Cerebellar cortex (tissue), 1 donor: ENCODE measurements at regions not wholly inside any gene's neighbourhood (a gene's known extent, or its start where the extent isn't known, plus 50 kb on each side); places are given as distances from the start of the nearest gene placed in this dataset.
"Not testable (repeated sequence)": the region's sequence is repeated elsewhere in the genome, so short reads cannot be mapped to it uniquely, and the experiment has no call there.

Source experiments
- DNase-seq: peaks from one replicate; pipeline ENCODE4 v3.0.0-alpha.2; 2015; ENCODE audit warnings: low spot score

- DNase-seq = no peak
Measured at GRCh38 chr1:101420406-101420805, 183.6 kb downstream of the S1PR1 start.

DNA sequence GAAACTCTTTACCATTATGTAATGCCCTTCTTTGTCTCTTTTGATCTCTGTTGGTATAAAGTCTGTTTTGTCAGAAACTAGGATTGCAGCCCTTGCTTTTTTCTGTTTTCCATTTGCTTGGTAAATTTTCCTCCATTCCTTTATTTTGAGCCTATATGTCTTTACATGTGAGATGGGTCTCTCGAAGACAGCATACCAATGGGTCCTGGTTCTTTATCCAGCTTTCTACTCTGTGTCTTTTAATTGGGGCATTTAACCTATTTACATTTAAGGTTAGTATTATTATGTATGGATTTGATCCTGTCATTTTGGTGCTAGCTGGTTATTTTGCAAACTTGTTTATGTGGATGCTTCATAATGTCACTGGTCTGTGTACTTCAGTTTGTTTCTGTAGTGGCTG, 191.3 kb downstream of the S1PR1 start:
- not testable (repeated sequence) for DNase-seq

- DNase-seq = no peak
Measured at GRCh38 chr1:101428562-101428961, 191.7 kb downstream of the S1PR1 start.

GRCh38 chr1:101431956-101432510, 195.2 kb downstream of the S1PR1 start:
- DNase-seq = no peak

DNA sequence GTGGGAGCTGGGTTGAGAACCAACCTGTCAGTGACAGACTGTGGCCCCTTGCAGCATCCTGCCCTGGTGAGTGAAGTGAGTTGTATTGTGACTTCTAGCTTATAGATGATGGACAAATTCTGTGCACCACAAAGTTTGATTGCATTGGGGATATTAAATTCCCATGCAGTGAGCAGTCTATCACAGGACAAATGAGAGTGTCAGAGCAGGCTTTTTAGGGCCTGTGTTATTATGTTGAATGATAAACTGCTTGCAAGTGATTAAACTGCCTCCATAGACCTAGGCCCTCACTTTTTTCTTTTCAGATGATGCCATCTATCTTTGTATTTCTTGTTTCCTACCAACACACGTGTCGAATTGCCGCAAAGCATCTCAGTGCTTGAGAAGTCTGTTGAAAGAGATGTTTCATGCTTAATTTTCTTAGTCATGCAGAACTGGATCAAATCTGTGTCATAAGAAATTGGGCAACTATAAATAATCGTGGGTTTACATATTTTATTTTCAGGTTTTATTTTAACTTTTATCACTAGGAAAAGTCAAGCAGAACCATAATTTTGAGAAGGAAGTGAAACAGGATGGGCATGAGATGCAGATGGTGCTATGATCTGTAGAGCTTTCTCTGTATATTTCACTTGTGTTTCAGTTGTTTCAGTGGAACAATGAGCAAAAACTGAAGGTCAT, 199.2 kb downstream of the S1PR1 start:
- DNase-seq = no peak

- no peak for DNase-seq
Measured at GRCh38 chr1:101437800-101438199, 201.0 kb downstream of the S1PR1 start.

DNA sequence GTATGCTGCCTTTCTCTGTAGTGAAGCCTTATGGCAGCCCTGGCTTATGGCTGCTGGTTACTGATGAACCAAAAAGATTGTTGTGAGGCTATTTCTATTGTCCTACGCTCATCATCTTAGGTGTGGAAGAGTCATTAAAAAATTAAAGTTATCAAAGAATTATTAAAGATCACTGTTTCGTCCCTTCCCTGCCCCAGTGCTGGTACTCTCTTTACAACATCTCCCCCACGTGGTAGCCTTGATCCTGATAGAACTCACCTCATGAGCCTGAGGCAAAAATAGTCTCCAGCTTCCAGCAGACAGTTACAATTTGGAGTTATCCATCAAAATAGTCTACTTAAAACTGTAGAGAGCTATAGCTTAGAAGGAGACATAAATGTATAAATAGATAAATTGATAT, 201.5 kb downstream of the S1PR1 start:
- DNase-seq = no peak

- no peak for DNase-seq
Measured at GRCh38 chr1:101440485-101440884, 203.7 kb downstream of the S1PR1 start.

- DNase-seq = no peak
Measured at GRCh38 chr1:101444381-101444780, 207.6 kb downstream of the S1PR1 start.

DNA sequence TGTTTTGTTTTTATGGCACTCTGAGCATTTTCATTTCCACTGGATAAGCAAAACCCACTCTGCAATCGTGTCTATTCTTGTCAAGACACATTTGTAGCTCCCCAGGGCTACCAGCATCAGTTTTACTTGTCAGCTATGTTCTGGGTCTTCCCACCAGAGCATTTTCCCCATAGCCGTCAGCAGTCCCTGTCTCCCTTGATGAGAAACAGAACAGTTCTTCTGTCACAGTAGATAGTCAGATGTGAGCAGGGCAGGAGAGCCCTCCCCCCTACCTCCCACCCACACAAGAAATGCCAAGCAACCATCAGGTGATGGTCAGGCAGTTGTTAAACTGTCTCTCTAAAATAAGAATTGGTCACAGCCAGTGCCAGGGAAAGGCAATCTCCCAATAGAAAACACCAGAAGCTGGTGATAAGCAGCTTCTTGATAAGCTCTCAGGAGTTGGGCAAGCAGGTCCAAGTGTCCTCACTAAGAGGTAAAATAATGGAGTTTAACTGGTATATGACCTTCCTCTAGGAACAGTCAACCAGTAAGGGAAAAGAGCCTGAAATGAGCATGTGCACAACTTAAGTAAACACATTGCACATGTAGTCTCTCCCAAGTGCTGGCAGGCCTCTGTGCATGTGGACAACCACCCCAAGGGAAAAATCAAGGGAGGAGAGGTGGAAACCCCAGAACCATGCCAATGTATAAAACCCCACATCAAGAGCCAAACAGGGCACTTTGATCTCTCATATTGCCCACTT, 208.2 kb downstream of the S1PR1 start:
- no peak for DNase-seq

DNA sequence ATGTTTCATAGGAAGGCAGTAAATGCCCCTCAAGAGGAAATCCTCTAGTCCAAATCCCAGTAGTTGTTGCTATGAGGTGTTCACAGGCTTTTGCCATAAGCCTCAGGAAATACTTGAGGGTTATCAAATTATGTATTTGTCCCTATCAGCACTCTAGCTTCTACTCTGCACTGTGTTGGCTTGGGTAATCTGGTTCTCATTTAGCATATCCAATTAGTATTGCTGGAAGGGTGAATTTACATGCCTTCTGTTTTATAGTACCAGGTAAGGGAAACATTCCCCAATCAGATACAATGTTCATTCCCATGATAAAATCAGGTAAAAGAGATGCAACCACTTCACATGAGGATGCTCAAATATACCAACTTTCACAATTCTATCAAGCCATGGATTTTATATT, 211.2 kb downstream of the S1PR1 start:
- no peak for DNase-seq

DNA sequence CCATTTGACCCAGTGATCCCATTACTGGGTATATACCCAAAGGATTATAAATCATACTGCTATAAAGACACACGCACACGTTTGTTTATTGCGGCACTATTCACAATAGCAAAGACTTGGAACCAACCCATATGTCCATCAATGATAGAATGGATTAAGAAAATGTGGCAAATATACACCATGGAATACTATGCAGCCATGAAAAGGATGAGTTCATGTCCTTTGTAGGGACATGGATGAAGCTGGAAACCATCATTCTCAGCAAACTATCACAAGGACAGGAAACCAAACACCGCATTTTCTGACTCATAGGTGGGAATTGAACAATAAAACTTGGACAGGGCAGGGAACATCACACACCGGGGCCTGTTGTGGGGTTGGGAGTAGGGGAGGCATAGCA, 213.9 kb downstream of the S1PR1 start:
- DNase-seq = not testable (repeated sequence)

GRCh38 chr1:101451888-101452287, 215.1 kb downstream of the S1PR1 start:
- DNase-seq = no peak

DNA sequence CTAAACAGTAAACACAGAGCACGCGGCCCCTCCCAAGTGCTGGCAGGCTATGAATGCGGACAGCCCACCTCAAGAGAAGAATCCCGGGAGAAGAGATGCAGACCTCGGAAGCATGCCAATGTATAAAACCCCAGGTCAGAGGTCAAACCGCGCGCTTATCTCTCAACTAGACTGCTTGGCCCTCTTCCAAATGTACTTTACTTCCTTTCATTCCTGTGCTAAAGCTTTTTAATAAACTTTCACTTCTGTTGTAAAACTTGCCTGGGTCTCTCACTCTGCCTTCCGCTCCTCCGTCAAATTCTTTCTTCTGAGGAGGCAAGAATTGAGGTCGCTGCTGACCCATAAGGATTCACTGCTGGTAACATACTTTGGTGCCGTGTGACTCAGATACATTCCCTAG, 216.0 kb downstream of the S1PR1 start:
- DNase-seq = no peak

DNA sequence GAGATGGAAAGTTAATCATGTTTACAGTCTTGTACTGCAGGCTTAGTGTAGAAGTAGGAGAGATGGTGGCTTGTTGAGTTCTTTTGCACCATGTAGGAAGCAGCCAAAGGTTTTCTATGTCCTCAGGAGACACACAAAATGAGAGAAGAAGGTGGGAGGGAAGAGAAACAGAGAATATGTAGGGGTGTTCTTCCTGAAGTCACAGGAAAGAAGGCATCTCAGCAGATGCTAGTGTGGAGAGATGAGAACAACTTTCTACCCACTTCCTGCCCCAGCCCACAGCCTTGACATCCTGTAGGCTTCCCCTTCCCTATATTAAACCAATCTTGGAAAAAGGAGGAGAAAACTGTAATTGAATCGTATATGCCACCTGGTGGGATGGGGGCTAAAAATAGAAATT, 217.0 kb downstream of the S1PR1 start:
- DNase-seq = no peak

GRCh38 chr1:101455166-101455565, 218.3 kb downstream of the S1PR1 start:
- no peak for DNase-seq

DNA sequence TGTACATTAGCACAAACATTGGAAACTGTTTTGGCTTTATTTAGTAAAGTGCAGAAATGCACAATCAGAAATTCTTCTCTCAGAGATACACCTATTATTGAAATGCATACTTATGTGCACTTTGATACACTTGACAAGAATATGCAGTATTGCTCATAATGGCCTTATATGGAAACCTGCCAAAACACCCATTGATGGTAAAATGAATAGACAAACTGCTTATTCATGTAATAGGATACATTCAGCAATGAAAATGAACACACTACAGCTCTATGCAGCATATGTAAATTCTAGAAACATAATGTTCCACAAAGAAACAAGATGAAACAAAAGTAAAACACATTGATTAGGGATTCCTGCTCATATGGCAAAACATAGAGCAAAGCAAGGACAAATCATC, 223.9 kb downstream of the S1PR1 start:
- DNase-seq = no peak

GRCh38 chr1:101463195-101463594, 226.4 kb downstream of the S1PR1 start:
- no peak for DNase-seq

DNA sequence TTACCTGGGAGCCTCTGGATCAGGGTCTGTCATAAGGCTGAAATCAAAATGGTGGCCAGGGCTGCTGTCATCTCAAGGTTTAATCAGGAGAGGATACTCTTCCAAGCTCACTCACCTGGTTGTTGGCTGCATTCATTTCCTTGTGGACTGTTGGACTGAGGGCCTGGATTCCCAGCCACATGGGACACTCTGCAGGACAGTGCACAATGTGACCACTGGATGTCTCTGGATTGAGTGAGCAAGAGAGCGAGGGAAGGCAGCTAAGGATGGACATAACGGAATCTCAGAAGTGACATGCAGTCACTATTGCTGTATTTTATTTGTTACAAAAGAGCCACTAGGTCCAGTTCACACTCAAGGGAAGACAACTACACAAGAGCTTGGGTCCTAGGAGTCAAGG, 229.1 kb downstream of the S1PR1 start:
- no peak for DNase-seq

DNA sequence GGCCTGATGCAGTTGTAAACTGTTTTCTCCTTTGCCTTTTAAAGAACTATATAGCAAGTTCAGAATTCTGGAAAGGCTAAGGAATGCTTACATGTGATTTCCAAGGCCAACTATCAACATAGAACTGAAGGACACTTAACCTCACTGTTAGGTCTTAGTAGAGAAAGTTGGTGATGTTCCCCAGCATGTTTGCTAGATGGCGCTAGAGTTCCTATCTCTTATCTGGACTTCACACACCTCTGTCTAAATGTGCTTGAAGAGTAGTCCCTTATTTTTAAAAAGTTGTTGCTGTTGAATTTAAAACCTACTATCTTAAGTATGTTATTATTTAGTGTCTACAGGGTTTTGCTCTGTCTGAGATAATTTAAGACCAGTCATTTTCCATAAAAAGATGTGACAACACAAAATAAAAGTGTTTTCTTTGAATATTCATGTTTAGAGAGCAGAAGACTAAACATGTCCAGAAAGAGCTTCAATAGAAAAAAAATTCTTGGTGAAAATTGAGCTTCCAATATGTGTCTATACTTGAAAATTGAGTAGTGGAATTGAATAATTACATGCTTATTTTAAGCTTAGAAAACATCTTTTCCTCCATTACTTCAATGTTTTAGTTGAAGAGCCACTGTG, 237.3 kb downstream of the S1PR1 start:
- peak; percentile 14 for DNase-seq

DNA sequence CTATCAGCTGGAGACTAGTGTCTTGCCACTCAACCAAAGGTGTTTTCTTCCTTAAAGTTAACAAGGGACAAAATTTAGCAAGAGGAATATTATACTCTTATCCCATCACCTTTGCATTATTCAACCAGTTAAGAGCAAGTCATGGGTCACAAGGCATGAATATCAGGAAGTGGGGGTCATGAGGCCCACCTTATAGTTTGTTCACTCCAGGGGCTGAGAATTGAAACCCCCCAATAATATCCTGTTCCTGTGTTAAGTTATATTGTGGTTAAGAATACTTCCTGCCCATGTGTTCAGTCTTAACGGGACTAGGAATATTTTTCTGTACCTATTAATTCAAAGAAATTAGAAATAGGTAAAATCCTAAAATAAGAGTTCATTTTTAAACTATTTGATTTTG, 239.7 kb downstream of the S1PR1 start:
- DNase-seq = no peak

DNA sequence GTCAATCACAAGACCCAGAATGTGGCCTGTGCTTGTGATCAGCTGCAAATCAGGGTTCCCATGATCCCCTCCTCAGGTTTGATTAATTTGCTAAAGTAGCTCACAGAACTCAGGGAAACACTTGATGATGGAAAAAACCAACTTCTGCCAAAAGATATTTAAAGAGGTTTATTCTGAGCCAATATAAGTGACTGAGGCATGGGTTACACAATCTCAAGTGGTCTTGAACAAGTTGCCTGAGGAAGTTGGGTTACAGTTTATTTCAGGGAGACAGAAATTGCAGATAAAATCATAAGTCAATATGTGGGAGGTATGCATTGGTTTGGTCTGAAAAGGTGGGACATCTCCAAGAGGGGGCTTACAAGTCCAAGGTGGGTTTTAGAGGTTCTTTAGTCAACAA, 243.1 kb downstream of the S1PR1 start:
- no peak for DNase-seq

DNA sequence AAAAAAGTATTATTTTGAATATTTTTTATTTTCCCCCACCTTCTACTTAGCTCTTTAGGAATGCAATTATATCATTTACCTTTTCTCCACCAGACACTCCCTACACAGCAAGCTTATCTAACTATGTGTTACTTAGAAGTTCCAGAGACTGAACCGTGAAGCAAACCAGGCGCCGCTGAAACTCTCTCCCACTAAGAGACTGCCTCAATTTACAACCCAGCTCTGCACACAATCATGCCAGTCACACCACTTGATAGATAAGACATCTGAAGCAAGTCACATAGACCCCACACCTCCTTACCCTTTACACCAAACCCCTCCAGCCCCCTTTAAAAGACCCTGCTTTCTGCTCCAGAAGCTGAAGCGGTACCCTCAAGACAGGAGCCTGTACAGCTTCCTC, 245.5 kb downstream of the S1PR1 start:
- DNase-seq = no peak
